ENCODE measurements at regions not wholly inside any gene's neighbourhood (a gene's known extent, or its start where the extent isn't known, plus 50 kb on each side); places are given as distances from the start of the nearest gene placed in this dataset.

GRCh38 chr1:80293818-80294217, 1287.3 kb upstream of the ADGRL4 start:
- no peak for FAIRE-seq
- H3K4me2 ChIP-seq (ENCODE audit: insufficient read depth in 1 of 2, low read depth in 2 of 2, low read length in 2 of 2), result no peak overlapping the region
- H3K27ac ChIP-seq (ENCODE audit: low read depth, low read length), result no peak overlapping the region
- no peak overlapping the region for H3K23ac ChIP-seq (ENCODE audit: insufficient read length)
- H4K20me1 ChIP-seq (replicated peaks in 1 of 2; ENCODE audit: control insufficient read depth in 1 of 2, insufficient read depth in 2 of 2, low read length in 2 of 2), result no peaks in the 10 kb centered on the region
- H3K23me2 ChIP-seq (ENCODE audit: low read depth, low read length), result no peaks in the 10 kb centered on the region
- no peaks in the 10 kb centered on the region for H3K79me2 ChIP-seq (ENCODE audit: control insufficient read depth in 1 of 2, insufficient read depth in 2 of 2, low read length in 2 of 2)
- H2AK5ac ChIP-seq (ENCODE audit: low read depth, low read length), result no peak overlapping the region
- TF ChIP-seq BCL11A (IDR thresholded peaks at IDR 0.05; ENCODE audit: low read depth in 2 of 2, low read length in 2 of 2), result no peak
- no peak for TF ChIP-seq SP4 (IDR thresholded peaks at IDR 0.05; ENCODE audit: low read length)
- TF ChIP-seq SUZ12 (IDR thresholded peaks at IDR 0.05; ENCODE audit: low read length), result no peak
- TF ChIP-seq POU5F1 (IDR thresholded peaks at IDR 0.05; ENCODE audit: low read depth, low read length), result no peak
- no peak for TF ChIP-seq MAX (IDR thresholded peaks at IDR 0.05)
- no peak for TF ChIP-seq CEBPB (IDR thresholded peaks at IDR 0.05; ENCODE audit: low read depth, low read length)
- no peak for TF ChIP-seq E2F6 (IDR thresholded peaks at IDR 0.05)
- TF ChIP-seq HDAC2 (IDR thresholded peaks at IDR 0.05; ENCODE audit: borderline replicate concordance in 1 of 2, low read depth in 2 of 2, low read length in 2 of 2), result no peak
- TF ChIP-seq POLR2AphosphoS5 (IDR thresholded peaks at IDR 0.05; ENCODE audit: low read depth, low read length), result no peak
- TF ChIP-seq TEAD4 (IDR thresholded peaks at IDR 0.05; ENCODE audit: low read depth, low read length), result no peak
- no peaks in the 10 kb centered on the region for H3K36me3 ChIP-seq (ENCODE audit: control insufficient read depth in 2 of 4, insufficient read depth in 4 of 4, low read length in 3 of 4)
- H2BK12ac ChIP-seq (ENCODE audit: low read depth, low read length), result no peak overlapping the region
- ChIA-PET POLR2A (ENCODE audit: partially characterized antibody) (no interaction called here), CTCF (ENCODE audit: partially characterized antibody) (no interaction called here)
- no peak overlapping the region for H4K5ac ChIP-seq (ENCODE audit: insufficient read length, low read depth, low read length)
- no peaks in the 10 kb centered on the region for H3K27me3 ChIP-seq (replicated peaks in 1 of 4; ENCODE audit: control insufficient read depth in 3 of 4, extremely low read depth in 1 of 4, insufficient read depth in 3 of 4, low read length in 3 of 4)
- H3K9ac ChIP-seq (replicated peaks in 1 of 4; ENCODE audit: extremely low read depth in 1 of 4, low read depth in 3 of 4, low read length in 3 of 4), result no peak overlapping the region
- H2BK5ac ChIP-seq (ENCODE audit: low read depth, low read length), result no peak overlapping the region
- no peaks in the 10 kb centered on the region for H3K4me1 ChIP-seq (replicated peaks in 1 of 4; ENCODE audit: control insufficient read depth in 3 of 4, insufficient read depth in 4 of 4, low read length in 3 of 4)
- H2BK15ac ChIP-seq (ENCODE audit: low read length), result no peak overlapping the region
- no peak overlapping the region for H3K56ac ChIP-seq (replicated peaks; ENCODE audit: insufficient read length, low read depth, low read length)
- no peak overlapping the region for H4K91ac ChIP-seq (replicated peaks; ENCODE audit: insufficient read length, low read length)
- H2BK20ac ChIP-seq (ENCODE audit: low read length), result no peak overlapping the region
- H3K14ac ChIP-seq (ENCODE audit: insufficient read length), result no peak overlapping the region
- H3K4ac ChIP-seq (replicated peaks; ENCODE audit: insufficient read length, low read depth, low read length), result no peak overlapping the region
- no peaks in the 10 kb centered on the region for H3K79me1 ChIP-seq (ENCODE audit: low read depth, low read length)
- H3K18ac ChIP-seq (ENCODE audit: extremely low read depth, low read length), result no peak overlapping the region
- H4K8ac ChIP-seq (ENCODE audit: extremely low read depth, insufficient read depth, low read length), result no peak overlapping the region
- no peak overlapping the region for H2AFZ ChIP-seq (ENCODE audit: low read length)
- no peaks in the 10 kb centered on the region for H3K9me3 ChIP-seq (ENCODE audit: insufficient read depth in 2 of 2, low read depth in 1 of 2, low read length in 1 of 2)
- no peak overlapping the region for H2BK120ac ChIP-seq (replicated peaks; ENCODE audit: low read depth, low read length)
- DNase-seq (ENCODE audit: low read depth in 1 of 2, low spot score in 2 of 2), result no peak
- H3K4me3 ChIP-seq (ENCODE audit: extremely low read depth in 1 of 4, insufficient read depth in 2 of 4, low read depth in 3 of 4, low read length in 4 of 4), result no peak overlapping the region
- WGBS, 2 experiments (ENCODE audit: extremely low coverage in 1 of 2, insufficient coverage in 1 of 2, insufficient read length in 1 of 2, insufficient replicate concordance in 2 of 2, low coverage in 1 of 2, low lambda C conversion rate in 2 of 2, missing lambda C conversion rate in 1 of 2), result 98% methylated on average over 3 of the region's 3 CpGs; no CpG with 5 or more reads in 1 of the 2 experiments

All from H1 (cell line).